Tibial nerve (tissue), 3 donors: ENCODE measurements at regions not wholly inside any gene's neighbourhood (a gene's known extent, or its start where the extent isn't known, plus 50 kb on each side); places are given as distances from the start of the nearest gene placed in this dataset.

ENCODE experiments used
- CTCF ChIP-seq, 5 experiments: fragments of 200-600 bp in 3 of 5; fragments of 450-650 bp in 2 of 5; sonication (generic) in 3 of 5; IDR thresholded peaks; one replicate each; pipeline ENCODE4 v1.5.1; 2016 to 2019; ENCODE audit warnings: antibody characterized with exemption in 5 of 5, mild to moderate bottlenecking in 3 of 5, moderate library complexity in 2 of 5
- POLR2A ChIP-seq, 2 donors: fragments of 450-650 bp; IDR thresholded peaks; one replicate each; pipeline ENCODE4 v1.6.1; 2017; ENCODE audit warnings: antibody characterized with exemption in 2 of 2, mild to moderate bottlenecking in 2 of 2, moderate library complexity in 2 of 2

GRCh38 chr2:217451666-217452065 lies 551.1 kb downstream of the TNS1 start:
- TF ChIP-seq POLR2A (IDR thresholded peaks at IDR 0.05) (no peak), CTCF (IDR thresholded peaks at IDR 0.05) (no peak)
